Right atrium auricular region (tissue), 2 donors: ENCODE measurements at regions not wholly inside any gene's neighbourhood (a gene's known extent, or its start where the extent isn't known, plus 50 kb on each side); places are given as distances from the start of the nearest gene placed in this dataset.

ENCODE experiments used
- DNase-seq: peaks from one replicate; pipeline ENCODE4 v3.0.0-alpha.2; 2019; ENCODE audit warnings: low spot score
- H3K27ac ChIP-seq, 2 donors: fragments of 200-600 bp; sonication (generic); 1 replicate in 1 of 2; 2 replicates in 1 of 2; pipeline ENCODE4 v1.5.1; 2016 to 2019
- H3K27me3 ChIP-seq, 2 donors: fragments of 200-600 bp; sonication (generic); one replicate each; pipeline versions ENCODE4 v1.5.1 to v1.6.0; 2017 to 2019
- H3K36me3 ChIP-seq: fragments of 200-600 bp; sonication (generic); one replicate; pipeline ENCODE4 v1.5.1; 2016
- H3K4me1 ChIP-seq, 2 donors: fragments of 200-600 bp; sonication (generic); one replicate each; pipeline versions ENCODE4 v1.5.1 to v1.6.0; 2017 to 2019
- H3K4me3 ChIP-seq, 2 donors: fragments of 200-600 bp; sonication (generic); 1 replicate in 1 of 2; 2 replicates in 1 of 2; pipeline ENCODE4 v1.5.1; 2017 to 2019; ENCODE audit warnings: mild to moderate bottlenecking in 1 of 2, moderate library complexity in 1 of 2
- H3K9me3 ChIP-seq, 2 donors: fragments of 200-600 bp; sonication (generic); one replicate each; pipeline ENCODE4 v1.5.1; 2019
- CTCF ChIP-seq, 2 donors: fragments of 200-600 bp; sonication (generic); IDR thresholded peaks; one replicate each; pipeline ENCODE4 v1.5.1; 2019; ENCODE audit warnings: antibody characterized with exemption in 2 of 2

DNA sequence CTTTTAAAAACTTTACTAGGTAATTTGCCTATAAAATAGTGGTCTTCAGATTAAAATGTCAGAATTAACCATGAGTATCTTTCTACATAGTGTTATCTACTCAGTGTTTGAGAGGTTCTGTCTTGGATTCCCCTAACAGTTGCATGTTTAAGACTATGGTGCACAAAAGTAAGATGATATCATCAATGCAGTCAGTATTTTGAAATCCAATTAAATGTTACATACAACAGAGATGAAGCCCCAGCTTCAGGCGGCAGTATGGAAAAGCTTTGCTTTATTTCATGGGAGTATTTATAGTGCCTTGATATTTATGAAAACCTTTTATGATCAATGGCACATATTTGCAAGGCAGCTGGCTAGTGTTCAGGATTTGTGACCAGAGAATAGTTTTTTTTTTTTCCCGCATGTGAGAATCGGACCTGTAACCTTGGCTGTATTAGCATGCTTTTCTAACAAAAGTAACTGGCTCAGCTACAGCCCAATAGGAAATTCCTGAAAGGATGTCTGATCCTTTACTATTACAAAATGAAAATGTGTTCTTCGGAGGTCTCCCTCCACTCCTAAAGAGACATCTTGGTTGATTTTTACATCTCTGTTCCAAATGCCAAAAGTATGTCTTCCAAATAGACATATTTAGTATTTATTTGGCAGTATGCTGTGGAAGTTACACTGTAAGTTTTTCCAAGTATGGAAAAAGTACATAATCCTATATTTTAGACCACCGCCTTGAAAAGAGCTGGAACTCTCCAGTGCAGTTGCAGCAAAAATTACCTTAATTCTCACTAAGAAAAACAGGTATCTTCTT is 319.3 kb upstream of the UBE2E3 start:
- Histone ChIP-seq H3K27ac (no peak overlapping the region), H3K36me3 (no peaks in the 10 kb centered on the region), H3K9me3 (no peaks in the 10 kb centered on the region), H3K27me3 (no peaks in the 10 kb centered on the region), H3K4me3 (no peak overlapping the region), H3K4me1 (no peaks in the 10 kb centered on the region)
- no peak for DNase-seq
- no peak for TF ChIP-seq CTCF (IDR thresholded peaks at IDR 0.05)

- no peak for TF ChIP-seq CTCF (IDR thresholded peaks at IDR 0.05)
- H3K4me1 ChIP-seq = no peaks in the 10 kb centered on the region
- no peaks in the 10 kb centered on the region for H3K27me3 ChIP-seq
- H3K27ac ChIP-seq = no peak overlapping the region
- H3K4me3 ChIP-seq = no peak overlapping the region
- no peak for DNase-seq
- H3K36me3 ChIP-seq = no peaks in the 10 kb centered on the region
- no peaks in the 10 kb centered on the region for H3K9me3 ChIP-seq
These were observed 320.2 kb upstream of the UBE2E3 start for GRCh38 chr2:180660207-180660606.

DNA sequence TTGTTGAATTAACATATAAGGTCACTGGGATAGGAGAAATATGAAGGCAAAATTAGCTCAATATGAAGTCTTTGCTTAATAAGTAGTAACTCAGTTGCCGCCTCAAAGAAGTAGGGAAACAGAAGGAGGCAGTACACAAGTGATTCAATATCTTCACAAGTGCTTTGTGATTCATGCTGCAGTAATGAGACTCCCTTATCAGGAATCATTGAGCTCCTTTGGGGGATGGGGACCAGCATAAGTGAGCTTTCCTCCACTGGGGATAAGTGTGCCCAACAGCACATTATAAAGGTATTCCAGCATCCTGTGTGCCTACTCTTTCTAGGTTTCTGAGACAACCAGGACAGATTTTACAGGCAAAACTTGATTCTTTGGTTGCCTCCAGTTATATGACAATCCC is 323.4 kb upstream of the UBE2E3 start:
- no peak overlapping the region for H3K4me3 ChIP-seq
- no peaks in the 10 kb centered on the region for H3K27me3 ChIP-seq
- H3K9me3 ChIP-seq = no peaks in the 10 kb centered on the region
- H3K27ac ChIP-seq = no peak overlapping the region
- no peak for TF ChIP-seq CTCF (IDR thresholded peaks at IDR 0.05)
- no peak for DNase-seq
- H3K36me3 ChIP-seq = no peaks in the 10 kb centered on the region
- no peaks in the 10 kb centered on the region for H3K4me1 ChIP-seq

DNA sequence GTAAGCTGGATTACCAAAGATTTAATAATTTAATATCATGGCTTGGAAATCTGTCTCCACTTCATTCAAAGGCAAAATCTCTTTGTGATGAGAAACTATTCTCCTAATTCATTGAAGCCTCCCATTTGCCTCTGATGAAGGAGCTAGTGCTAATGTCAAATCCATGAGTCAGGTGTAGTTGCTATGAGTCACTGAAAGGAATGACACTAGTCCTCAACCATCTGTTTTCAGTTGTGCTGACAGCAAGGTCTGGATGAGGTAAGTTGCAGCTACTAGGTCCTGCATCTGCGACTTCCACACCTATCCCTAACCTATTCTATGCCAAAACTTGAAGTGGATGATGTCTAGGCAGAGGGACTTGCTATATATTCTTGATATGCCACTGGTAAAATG is 324.0 kb upstream of the UBE2E3 start:
- Histone ChIP-seq H3K36me3 (no peaks in the 10 kb centered on the region), H3K4me1 (no peaks in the 10 kb centered on the region), H3K27me3 (no peaks in the 10 kb centered on the region), H3K9me3 (no peaks in the 10 kb centered on the region), H3K4me3 (no peak overlapping the region), H3K27ac (no peak overlapping the region)
- no peak for DNase-seq
- no peak for TF ChIP-seq CTCF (IDR thresholded peaks at IDR 0.05)

DNA sequence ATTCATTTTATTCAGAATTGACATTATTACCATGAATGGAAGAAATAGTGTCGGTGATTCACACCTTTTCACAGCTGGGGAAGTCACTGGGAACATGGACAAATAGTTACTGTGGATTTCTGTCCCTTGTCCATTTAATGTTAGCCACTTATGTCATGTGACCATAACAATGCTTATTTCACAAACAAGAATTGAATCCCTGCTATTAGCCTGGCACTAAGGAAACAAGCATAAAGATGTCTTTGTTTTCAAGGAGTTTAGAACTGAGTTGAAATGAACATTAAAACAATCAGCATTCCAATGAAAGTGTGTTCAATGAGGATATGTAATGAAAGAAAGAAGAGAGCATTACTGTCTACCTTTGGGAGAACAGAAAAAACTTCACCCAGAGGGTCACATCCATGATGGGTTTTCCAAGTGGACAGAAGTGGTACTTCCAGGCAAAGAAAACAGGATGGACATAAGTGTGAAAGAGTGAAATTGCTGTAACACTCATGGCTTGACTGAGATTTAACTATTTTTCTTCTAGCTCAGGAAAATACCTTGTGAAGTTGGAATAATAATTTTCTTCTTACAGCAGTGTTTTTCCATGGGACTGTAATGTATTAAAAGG is 324.5 kb upstream of the UBE2E3 start:
- no peak for DNase-seq
- peak in 1 of 2 donors; percentile 13 for TF ChIP-seq CTCF (IDR thresholded peaks at IDR 0.05)
- H3K27me3 ChIP-seq = no peaks in the 10 kb centered on the region
- H3K4me1 ChIP-seq = no peaks in the 10 kb centered on the region
- no peak overlapping the region for H3K4me3 ChIP-seq
- H3K27ac ChIP-seq = no peak overlapping the region
- H3K9me3 ChIP-seq = no peaks in the 10 kb centered on the region
- no peaks in the 10 kb centered on the region for H3K36me3 ChIP-seq
